ENCODE measurements at regions not wholly inside any gene's neighbourhood (a gene's known extent, or its start where the extent isn't known, plus 50 kb on each side); places are given as distances from the start of the nearest gene placed in this dataset.

- TF ChIP-seq GLIS3 (CRISPR knock-in tag; IDR thresholded peaks at IDR 0.05) (no peak), TCF4 (CRISPR knock-in tag; IDR thresholded peaks at IDR 0.05; ENCODE audit: borderline replicate concordance) (no peak), PATZ1 (CRISPR knock-in tag; IDR thresholded peaks at IDR 0.05; ENCODE audit: borderline replicate concordance) (no peak), SNAI2 (CRISPR knock-in tag; IDR thresholded peaks at IDR 0.05) (no peak), CSRNP3 (CRISPR knock-in tag; IDR thresholded peaks at IDR 0.05) (no peak), ZFP3 (CRISPR knock-in tag; IDR thresholded peaks at IDR 0.05) (no peak), POU6F1 (CRISPR knock-in tag; IDR thresholded peaks at IDR 0.05; ENCODE audit: borderline replicate concordance, low read depth) (no peak), TOX (CRISPR knock-in tag; IDR thresholded peaks at IDR 0.05; ENCODE audit: borderline replicate concordance) (no peak)
These were observed 122.7 kb upstream of the IGF1R start for GRCh38 chr15:98525661-98526001.
